Heart left ventricle (tissue), 13 donors: ENCODE measurements at regions not wholly inside any gene's neighbourhood (a gene's known extent, or its start where the extent isn't known, plus 50 kb on each side); places are given as distances from the start of the nearest gene placed in this dataset.

Experiments used
- CTCF ChIP-seq, 12 donors: fragments of 200-600 bp; sonication (generic) in 4 of 12; IDR thresholded peaks; one replicate each; pipeline versions ENCODE4 v1.5.0 to v1.8.0; 2018 to 2022; ENCODE audit warnings: antibody characterized with exemption in 12 of 12, mild to moderate bottlenecking in 5 of 12
- POLR2A ChIP-seq, 2 donors: fragments of 450-650 bp; IDR thresholded peaks; one replicate each; pipeline ENCODE4 v1.6.1; 2017; ENCODE audit warnings: antibody characterized with exemption in 2 of 2, mild to moderate bottlenecking in 2 of 2, moderate library complexity in 2 of 2
- donor health status: ischemic (EF 13 %, LVEDD 7.1; RV severe dilation, severe dysfunction).
- donor health status: DM: no; HTN: yes; CAD: no.
- donor health status: DM: no; HTN: no; CAD: no.
- donor health status: ischemic (EF 25% LVEDD 6.9; RV normal size, moderate dysfunction).
- donor health status: ischemic (EF 25% LVEDD 5.7; RV mildly dilated, moderate dysfunction).
- donor health status: ischemic (EF 35%, LVEDD 5.7; RV mildly dilated, moderate dysfunction).
- donor health status: nonischemic (EF 11% LVEDD 7.7; RV severe dilation, severe dysfunction).
- donor health status: DM: yes; HTN: yes; CAD: no.
- donor health status: PGD.
- donor health status: ischemic (EF 29% LVEDD 5.4; RV normal size, mild dysfunction).
- donor health status: nonischemic (EF 23%, LVEDD 6.1; RV moderate dilation, normal function).

GRCh38 chr5:160479926-160480325 lies 58.3 kb downstream of the PTTG1 start:
- TF ChIP-seq POLR2A (IDR thresholded peaks at IDR 0.05), result no peak
- no peak for TF ChIP-seq CTCF (IDR thresholded peaks at IDR 0.05)
